IMR-90 (cell line): ENCODE measurements at regions not wholly inside any gene's neighbourhood (a gene's known extent, or its start where the extent isn't known, plus 50 kb on each side); places are given as distances from the start of the nearest gene placed in this dataset.

ENCODE experiments used
- ATAC-seq: fragments of 200-7000 bp; cut with Tn5 transposase; 2 replicates; pipeline ENCODE4 v1.9.1; 2020; ENCODE audit warnings: low read depth, mild to moderate bottlenecking, moderate library complexity
- BruUV-seq: library from RNA; stranded (reverse); fragments of 400-500 nt; replicated peaks from 2 replicates; lab custom pipeline; 2021; lab: Mats Ljungman, UMichigan
- CTCF ChIA-PET: fragments of 300-600 bp; formaldehyde crosslinking; extraction: SDS; loops from one replicate; lab custom pipeline; 2021; ENCODE audit warnings: antibody characterized with exemption; lab: Yijun Ruan, JAX
- POLR2A ChIA-PET: fragments of 300-600 bp; sonication (Branson Sonifier 250); formaldehyde crosslinking; loops from one replicate; lab custom pipeline; 2022; ENCODE audit warnings: antibody characterized with exemption; ENCODE audit not compliant: unreplicated experiment; lab: Charles Lee
- DNase-seq: peaks from one replicate; pipeline ENCODE4 v3.0.0; 2013
- H2AFZ ChIP-seq: replicated peaks from 2 replicates; pipeline ENCODE3; 2013; ENCODE audit warnings: low read length, mild to moderate bottlenecking; ENCODE audit not compliant: poor library complexity
- H2AK5ac ChIP-seq: 2 replicates; pipeline ENCODE4 v1.6.1; 2013; ENCODE audit warnings: low read depth, low read length, inconsistent platforms
- H2AK9ac ChIP-seq: replicated peaks from 2 replicates; pipeline ENCODE3; 2013; ENCODE audit warnings: mild to moderate bottlenecking, low read depth, low read length, moderate library complexity; ENCODE audit not compliant: poor library complexity
- H2BK120ac ChIP-seq: 2 replicates; pipeline ENCODE4 v1.6.1; 2013; ENCODE audit warnings: low read depth, low read length, inconsistent platforms
- H2BK15ac ChIP-seq: 3 replicates; pipeline ENCODE4 v1.6.1; 2013; ENCODE audit warnings: low read depth, low read length, inconsistent platforms
- H2BK20ac ChIP-seq: 2 replicates; pipeline ENCODE4 v1.6.1; 2013; ENCODE audit warnings: low read depth, mild to moderate bottlenecking, inconsistent platforms, low read length, moderate library complexity
- H2BK5ac ChIP-seq: 2 replicates; pipeline ENCODE4 v1.6.1; 2013; ENCODE audit warnings: mild to moderate bottlenecking, low read depth, low read length, inconsistent platforms; ENCODE audit not compliant: poor library complexity, severe bottlenecking
- H3K14ac ChIP-seq: replicated peaks from 2 replicates; pipeline ENCODE4 v1.6.1; 2013; ENCODE audit warnings: low read depth, low read length, inconsistent platforms
- H3K18ac ChIP-seq: 2 replicates; pipeline ENCODE4 v1.6.1; 2013; ENCODE audit warnings: low read depth, low read length, control low read depth
- H3K23ac ChIP-seq: 2 replicates; pipeline ENCODE4 v1.6.1; 2013; ENCODE audit warnings: low read depth, low read length, inconsistent platforms
- H3K27ac ChIP-seq: 2 replicates; pipeline ENCODE4 v1.5.1; 2013; ENCODE audit warnings: mild to moderate bottlenecking, control low read depth, low read length; ENCODE audit not compliant: insufficient read depth
- H3K27me3 ChIP-seq: 2 replicates; pipeline ENCODE4 v1.6.1; 2013; ENCODE audit warnings: low read length; ENCODE audit not compliant: control insufficient read depth, insufficient read depth
- H3K36me3 ChIP-seq: 2 replicates; pipeline ENCODE4 v1.6.1; 2013; ENCODE audit warnings: low read length, mixed read lengths; ENCODE audit not compliant: control insufficient read depth, insufficient read depth
- H3K4ac ChIP-seq: 2 replicates; pipeline ENCODE4 v1.6.1; 2013; ENCODE audit warnings: low read depth, low read length, inconsistent platforms
- H3K4me1 ChIP-seq: 2 replicates; pipeline ENCODE4 v1.6.1; 2013; ENCODE audit warnings: low read length, mixed read lengths; ENCODE audit not compliant: control insufficient read depth, insufficient read depth
- H3K4me2 ChIP-seq: 2 replicates; pipeline ENCODE4 v1.6.1; 2013; ENCODE audit warnings: low read depth, mild to moderate bottlenecking, control low read depth, low read length, moderate library complexity
- H3K4me3 ChIP-seq: 2 replicates; pipeline ENCODE4 v1.5.1; 2013; ENCODE audit warnings: low read depth, mild to moderate bottlenecking, control low read depth, low read length, moderate library complexity; ENCODE audit not compliant: insufficient read depth
- H3K56ac ChIP-seq: 2 replicates; pipeline ENCODE4 v1.6.1; 2013; ENCODE audit warnings: low read length, inconsistent platforms; ENCODE audit not compliant: insufficient read depth; ENCODE audit errors: extremely low read depth
- H3K79me1 ChIP-seq, 2 experiments: 2 replicates each; pipeline ENCODE4 v1.6.1; 2013; ENCODE audit warnings: low read length in 2 of 2, inconsistent platforms in 1 of 2, low read depth in 1 of 2
- H3K9ac ChIP-seq: 2 replicates; pipeline ENCODE4 v1.6.1; 2013; ENCODE audit warnings: low read depth, low read length, control low read depth
- H3K9me1 ChIP-seq: 2 replicates; pipeline ENCODE4 v1.6.1; 2013; ENCODE audit warnings: low read length, inconsistent platforms; ENCODE audit not compliant: insufficient read depth
- H3K9me3 ChIP-seq: 2 replicates; pipeline ENCODE4 v1.6.1; 2013; ENCODE audit warnings: low read length; ENCODE audit not compliant: control insufficient read depth, insufficient read depth
- H4K20me1 ChIP-seq: 2 replicates; pipeline ENCODE4 v1.6.1; 2013; ENCODE audit warnings: low read length, inconsistent platforms; ENCODE audit not compliant: insufficient read depth
- H4K5ac ChIP-seq: 2 replicates; pipeline ENCODE4 v1.6.1; 2013; ENCODE audit warnings: mild to moderate bottlenecking, low read depth, low read length, control low read depth
- H4K8ac ChIP-seq, 2 experiments: 2 replicates each; pipeline ENCODE4 v1.6.1; 2013; ENCODE audit warnings: low read depth in 2 of 2, low read length in 2 of 2, control low read depth in 1 of 2, inconsistent platforms in 1 of 2
- H4K91ac ChIP-seq: 2 replicates; pipeline ENCODE4 v1.6.1; 2013; ENCODE audit warnings: low read depth, low read length, inconsistent platforms; ENCODE audit not compliant: insufficient read depth
- CHD1 ChIP-seq: IDR thresholded peaks from 2 replicates; pipeline ENCODE4 v1.6.1; 2012; ENCODE audit warnings: low read depth, low read length, improper control_type of control experiment
- RCOR1 ChIP-seq: IDR thresholded peaks from 2 replicates; pipeline ENCODE4 v1.6.1; 2012; ENCODE audit warnings: mild to moderate bottlenecking, low read length, improper control_type of control experiment; ENCODE audit not compliant: insufficient replicate concordance
- WGBS, 2 experiments: methylation state at CpG; one replicate each; pipeline versions ENCODE4 v1.1.5 to v1.1.7; 2013; ENCODE audit warnings: missing lambda C conversion rate in 2 of 2; ENCODE audit not compliant: insufficient read length in 1 of 2; ENCODE audit errors: extremely low coverage in 2 of 2; 5-methylcytosine and 5-hydroxymethylcytosine counted together
- dilution Hi-C: fragments of 300-500 bp; cut with HindIII; formaldehyde crosslinking; loops from one replicate; pipeline ENCODE4 v1.14.3; 2018; ENCODE audit warnings: low sequenced_read_pairs; ENCODE audit not compliant: unreplicated experiment
- in situ Hi-C: fragments of 300-500 bp; cut with MboI; formaldehyde crosslinking; loops from 3 replicates; pipeline ENCODE4 v1.14.3; 2019; ENCODE audit warnings: low sequenced_read_pairs, inconsistent platforms, mixed read lengths
- intact Hi-C: fragments of 100-400 bp; cut with micrococcal nuclease; formaldehyde crosslinking; loops from 2 replicates; pipeline ENCODE4 v1.10.0; 2022

DNA sequence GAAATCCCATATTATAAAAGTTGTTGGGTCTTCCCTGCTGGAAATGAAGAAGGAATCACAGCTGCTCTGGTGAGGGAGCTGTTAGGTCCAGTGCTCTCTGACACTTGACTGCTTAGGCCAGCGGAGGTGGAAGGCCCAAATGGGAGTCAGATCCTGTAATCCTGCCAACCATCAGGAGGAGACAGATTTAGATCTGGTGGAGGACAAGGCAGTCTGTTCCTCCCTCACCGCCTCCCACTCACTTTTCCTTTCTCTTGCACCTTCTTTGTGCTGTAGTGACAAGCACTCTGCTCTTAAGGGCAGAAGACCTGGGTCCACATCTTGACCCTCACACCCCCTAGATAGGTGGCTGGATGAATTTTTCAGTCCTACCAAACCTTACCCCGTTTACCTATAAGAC, 59.7 kb upstream of the CHST1 start:
- WGBS, 2 experiments = no CpG with 5 or more reads among the region's 3 CpGs
- ChIA-PET POLR2A (interaction anchor here (0.7 kb wide), 1 partner anchor 9 kb away, joined by 3 read pairs; no protein-coding TSS in a partner anchor), CTCF (no interaction called here)
- no peak overlapping the region for H3K27ac ChIP-seq
- H4K20me1 ChIP-seq = no peaks in the 10 kb centered on the region
- no peak overlapping the region for H3K14ac ChIP-seq
- in situ Hi-C loops = no loop called here
- no peak overlapping the region for H2AK5ac ChIP-seq
- no peak for ATAC-seq
- no peak overlapping the region for H2AK9ac ChIP-seq
- intact Hi-C loops = no loop called here
- peaks cover 8% of the 10 kb centered on the region; the same call in 1 of the 2 replicates for H3K27me3 ChIP-seq
- no peak overlapping the region for H3K9ac ChIP-seq
- H3K9me3 ChIP-seq = no peaks in the 10 kb centered on the region
- no peak overlapping the region for H4K8ac ChIP-seq
- no peak overlapping the region for H2BK20ac ChIP-seq
- H3K9me1 ChIP-seq = no peaks in the 10 kb centered on the region
- no peaks in the 10 kb centered on the region for H3K79me1 ChIP-seq
- no peak overlapping the region for H3K56ac ChIP-seq
- H2AFZ ChIP-seq = no peak overlapping the region
- no TSS peak for BruUV-seq
- no peak for DNase-seq
- H2BK15ac ChIP-seq = no peak overlapping the region
- H4K5ac ChIP-seq = no peak overlapping the region
- no peak overlapping the region for H2BK5ac ChIP-seq
- no peak for TF ChIP-seq RCOR1
- no peak for TF ChIP-seq CHD1
- no peak overlapping the region for H2BK120ac ChIP-seq
- H3K36me3 ChIP-seq = no peaks in the 10 kb centered on the region
- H3K23ac ChIP-seq = no peak overlapping the region
- no peak overlapping the region for H4K91ac ChIP-seq
- dilution Hi-C loops = no loop called here
- no peak overlapping the region for H3K4me3 ChIP-seq
- H3K4me2 ChIP-seq = no peak overlapping the region
- no peaks in the 10 kb centered on the region for H3K4me1 ChIP-seq
- no peak overlapping the region for H3K4ac ChIP-seq
- no peak overlapping the region for H3K18ac ChIP-seq
